Activated CD4-positive, alpha-beta T cell treated with anti-CD3 and anti-CD28 coated beads for 4 hours (primary cell): ENCODE measurements at regions not wholly inside any gene's neighbourhood (a gene's known extent, or its start where the extent isn't known, plus 50 kb on each side); places are given as distances from the start of the nearest gene placed in this dataset.
"Not testable (repeated sequence)": the region's sequence is repeated elsewhere in the genome, so short reads cannot be mapped to it uniquely, and the experiment has no call there.

ENCODE experiments used
- DNase-seq, 2 donors: peaks; one replicate each; pipeline ENCODE4 v3.0.0-alpha.2; 2020

- peak; percentile 28 to 47 for DNase-seq
Measured at GRCh38 chr4:38529189-38530115, 134.5 kb upstream of the KLF3 start.

- no peak for DNase-seq
Measured at GRCh38 chr4:38530486-38530885, 133.5 kb upstream of the KLF3 start.

- no peak for DNase-seq
Measured at GRCh38 chr4:38531141-38531727, 132.8 kb upstream of the KLF3 start.

GRCh38 chr4:38532908-38533499, 131.0 kb upstream of the KLF3 start:
- DNase-seq: no peak

GRCh38 chr4:38534344-38535045, 129.5 kb upstream of the KLF3 start:
- DNase-seq: no peak

GRCh38 chr4:38535071-38535470, 128.9 kb upstream of the KLF3 start:
- DNase-seq: not testable (repeated sequence)

- DNase-seq: no peak
Measured at GRCh38 chr4:38535717-38536116, 128.3 kb upstream of the KLF3 start.

- DNase-seq: no peak
Measured at GRCh38 chr4:38536716-38537115, 127.3 kb upstream of the KLF3 start.

- DNase-seq: no peak
Measured at GRCh38 chr4:38537666-38538065, 126.3 kb upstream of the KLF3 start.

GRCh38 chr4:38538517-38538916, 125.5 kb upstream of the KLF3 start:
- no peak for DNase-seq

GRCh38 chr4:38539501-38539900, 124.5 kb upstream of the KLF3 start:
- DNase-seq: no peak

- no peak for DNase-seq
Measured at GRCh38 chr4:38547052-38547451, 116.9 kb upstream of the KLF3 start.

- DNase-seq: no peak
Measured at GRCh38 chr4:38548256-38548655, 115.7 kb upstream of the KLF3 start.

- no peak for DNase-seq
Measured at GRCh38 chr4:38559374-38559773, 104.6 kb upstream of the KLF3 start.

GRCh38 chr4:38560340-38560739, 103.7 kb upstream of the KLF3 start:
- no peak for DNase-seq

GRCh38 chr4:38560768-38561558, 103.0 kb upstream of the KLF3 start:
- DNase-seq: no peak

- DNase-seq: no peak
Measured at GRCh38 chr4:38562751-38563198, 101.2 kb upstream of the KLF3 start.

- no peak for DNase-seq
Measured at GRCh38 chr4:38563707-38564495, 100.1 kb upstream of the KLF3 start.

GRCh38 chr4:38565271-38566199, 98.5 kb upstream of the KLF3 start:
- no peak for DNase-seq

GRCh38 chr4:38566806-38567398, 97.1 kb upstream of the KLF3 start:
- DNase-seq: no peak
